Spleen (tissue), 11 donors: ENCODE measurements at regions not wholly inside any gene's neighbourhood (a gene's known extent, or its start where the extent isn't known, plus 50 kb on each side); places are given as distances from the start of the nearest gene placed in this dataset.

Source experiments
- DNase-seq: peaks from one replicate; pipeline ENCODE4 v3.0.0-alpha.2; 2020
- H3K27ac ChIP-seq, 8 donors: fragments of 200-600 bp; sonication (generic) in 7 of 8; 1 replicate in 4 of 8; 2 replicates in 4 of 8; pipeline versions ENCODE4 v1.5.0 to v1.8.0; 2016 to 2021; ENCODE audit warnings: inconsistent platforms in 4 of 8, mild to moderate bottlenecking in 4 of 8, moderate library complexity in 1 of 8
- H3K27me3 ChIP-seq, 7 donors: fragments of 200-600 bp; sonication (generic) in 6 of 7; replicated peaks in 1 of 7; 1 replicate in 4 of 7; 2 replicates in 3 of 7; pipeline versions ENCODE4 v1.5.0 to v1.8.0; 2016 to 2021; ENCODE audit warnings: inconsistent platforms in 3 of 7, mild to moderate bottlenecking in 1 of 7
- H3K36me3 ChIP-seq, 6 donors: fragments of 200-600 bp; sonication (generic) in 5 of 6; 1 replicate in 4 of 6; 2 replicates in 2 of 6; pipeline versions ENCODE4 v1.5.0 to v1.8.0; 2016 to 2021; ENCODE audit warnings: inconsistent platforms in 2 of 6
- H3K4me1 ChIP-seq, 6 donors: fragments of 200-600 bp; sonication (generic) in 5 of 6; 1 replicate in 3 of 6; 2 replicates in 3 of 6; pipeline versions ENCODE4 v1.5.0 to v1.8.0; 2016 to 2021; ENCODE audit warnings: inconsistent platforms in 3 of 6
- H3K4me3 ChIP-seq, 8 donors: fragments of 200-600 bp; sonication (generic) in 7 of 8; 1 replicate in 4 of 8; 2 replicates in 4 of 8; pipeline versions ENCODE4 v1.5.0 to v1.8.0; 2016 to 2021; ENCODE audit warnings: inconsistent platforms in 4 of 8, mild to moderate bottlenecking in 4 of 8, moderate library complexity in 2 of 8
- H3K9me3 ChIP-seq, 8 donors: fragments of 200-600 bp; sonication (generic) in 7 of 8; 1 replicate in 4 of 8; 2 replicates in 4 of 8; pipeline versions ENCODE4 v1.5.0 to v1.8.0; 2016 to 2021; ENCODE audit warnings: inconsistent platforms in 4 of 8
- CTCF ChIP-seq, 11 experiments: fragments of 200-600 bp in 7 of 11; fragments of 450-650 bp in 4 of 11; sonication (generic) in 4 of 11; IDR thresholded peaks in 8 of 11; conservative IDR thresholded peaks in 3 of 11; 1 replicate in 7 of 11; 2 replicates in 4 of 11; pipeline versions ENCODE4 v1.4.0 to v1.8.0; 2016 to 2021; ENCODE audit warnings: antibody characterized with exemption in 11 of 11, inconsistent platforms in 4 of 11, mild to moderate bottlenecking in 1 of 11
- POLR2A ChIP-seq, 3 donors: fragments of 450-650 bp; IDR thresholded peaks; one replicate each; pipeline ENCODE4 v1.5.1; 2017; ENCODE audit warnings: antibody characterized with exemption in 3 of 3, mild to moderate bottlenecking in 1 of 3
- POLR2AphosphoS5 ChIP-seq, 3 donors: sonication (generic); formaldehyde crosslinking; IDR thresholded peaks; one replicate each; pipeline ENCODE4 v1.5.1; 2017; ENCODE audit warnings: antibody characterized with exemption in 3 of 3
- WGBS, 5 donors: extraction: QIAGEN DNeasy Blood & Tissue Kit in 3 of 5; methylation state at CpG; one replicate each; pipeline versions ENCODE4 v1.1.5 to v1.1.7; 2013 to 2018; 5-methylcytosine and 5-hydroxymethylcytosine counted together
- intact Hi-C: fragments of 100-400 bp; cut with DNase I; formaldehyde crosslinking; loops from one replicate; pipeline ENCODE4 v1.15.0; 2023; ENCODE audit warnings: low total_unique reads
- donor health status: healthy with polysubstance abuse.
- donor health status: DM: no; HTN: no; CAD: no; lungs with moderate emphysema.
- donor health status: DM: no; HTN: no; CAD: no.
- donor health status: Bipolar disorder and iron deficiency.
- donor health status: healthy.
- donor health status: DM: no; HTN: no; CAD: no.
- donor health status: DM: yes; HTN: yes; CAD: no.

GRCh38 chr10:128566361-128566968 is 440.2 kb upstream of the MKI67 start:
- H3K4me1 ChIP-seq = no peaks in the 10 kb centered on the region
- 86 to 93% (median 91%) methylated on average over 13 of the region's 13 CpGs for WGBS, 5 donors
- H3K4me3 ChIP-seq = no peak overlapping the region
- intact Hi-C loops = no loop called here
- no peaks in the 10 kb centered on the region for H3K36me3 ChIP-seq
- no peak for DNase-seq
- H3K27ac ChIP-seq = no peak overlapping the region
- TF ChIP-seq POLR2AphosphoS5 (IDR thresholded peaks at IDR 0.05) (no peak), CTCF (IDR thresholded peaks at IDR 0.05 in 8 of 11, conservative IDR thresholded peaks at IDR 0.05 in 3 of 11) (no peak), POLR2A (IDR thresholded peaks at IDR 0.05) (no peak)
- H3K9me3 ChIP-seq = peaks cover 0 to 14% (median 2%) of the 10 kb centered on the region in 8 donors
- peaks cover 0 to 14% (median 0%) of the 10 kb centered on the region in 7 donors for H3K27me3 ChIP-seq

GRCh38 chr10:128567551-128567950 is 441.3 kb upstream of the MKI67 start:
- H3K27ac ChIP-seq = no peak overlapping the region
- H3K9me3 ChIP-seq = peaks cover 0 to 4% (median 0%) of the 10 kb centered on the region in 8 donors
- no peak overlapping the region for H3K4me3 ChIP-seq
- 64 to 76% (median 69%) methylated on average over 8 of the region's 8 CpGs for WGBS, 5 donors
- H3K4me1 ChIP-seq = no peaks in the 10 kb centered on the region
- DNase-seq = no peak
- TF ChIP-seq POLR2A (IDR thresholded peaks at IDR 0.05) (no peak), POLR2AphosphoS5 (IDR thresholded peaks at IDR 0.05) (no peak), CTCF (IDR thresholded peaks at IDR 0.05 in 8 of 11, conservative IDR thresholded peaks at IDR 0.05 in 3 of 11) (no peak)
- peaks cover 0 to 15% (median 0%) of the 10 kb centered on the region in 7 donors for H3K27me3 ChIP-seq
- no peaks in the 10 kb centered on the region for H3K36me3 ChIP-seq
- intact Hi-C loops = no loop called here

GRCh38 chr10:128568041-128568440 is 441.8 kb upstream of the MKI67 start:
- H3K36me3 ChIP-seq = no peaks in the 10 kb centered on the region
- intact Hi-C loops = no loop called here
- peaks cover 0 to 20% (median 0%) of the 10 kb centered on the region in 7 donors for H3K27me3 ChIP-seq
- WGBS, 5 donors = 67 to 74% (median 71%) methylated on average over 11 of the region's 11 CpGs
- H3K27ac ChIP-seq = no peak overlapping the region
- H3K4me1 ChIP-seq = no peaks in the 10 kb centered on the region
- DNase-seq = no peak
- H3K4me3 ChIP-seq = no peak overlapping the region
- no peaks in the 10 kb centered on the region for H3K9me3 ChIP-seq
- TF ChIP-seq POLR2AphosphoS5 (IDR thresholded peaks at IDR 0.05) (no peak), POLR2A (IDR thresholded peaks at IDR 0.05) (no peak), CTCF (IDR thresholded peaks at IDR 0.05 in 8 of 11, conservative IDR thresholded peaks at IDR 0.05 in 3 of 11) (no peak)

GRCh38 chr10:128568491-128568890 is 442.3 kb upstream of the MKI67 start:
- H3K36me3 ChIP-seq = no peaks in the 10 kb centered on the region
- TF ChIP-seq POLR2A (IDR thresholded peaks at IDR 0.05) (no peak), POLR2AphosphoS5 (IDR thresholded peaks at IDR 0.05) (no peak), CTCF (IDR thresholded peaks at IDR 0.05 in 8 of 11, conservative IDR thresholded peaks at IDR 0.05 in 3 of 11) (no peak)
- DNase-seq = no peak
- H3K4me1 ChIP-seq = no peaks in the 10 kb centered on the region
- WGBS, 5 donors = 88 to 94% (median 92%) methylated on average over 13 of the region's 13 CpGs
- H3K9me3 ChIP-seq = no peaks in the 10 kb centered on the region
- no peak overlapping the region for H3K4me3 ChIP-seq
- H3K27me3 ChIP-seq = peaks cover 0 to 24% (median 0%) of the 10 kb centered on the region in 7 donors
- no peak overlapping the region for H3K27ac ChIP-seq
- intact Hi-C loops = no loop called here
